ENCODE measurements at regions not wholly inside any gene's neighbourhood (a gene's known extent, or its start where the extent isn't known, plus 50 kb on each side); places are given as distances from the start of the nearest gene placed in this dataset.

- no peak for TF ChIP-seq Cebpa-rat (IDR thresholded peaks at IDR 0.05)
- H3K4me2 ChIP-seq: no peak overlapping the region
- no peaks in the 10 kb centered on the region for H3K4me1 ChIP-seq
- no peaks in the 10 kb centered on the region for H3K27me3 ChIP-seq
- H4K20me1 ChIP-seq: no peaks in the 10 kb centered on the region
- H3K4me3 ChIP-seq: no peak overlapping the region
- no peak overlapping the region for H3K9ac ChIP-seq
- H3K27ac ChIP-seq: no peak overlapping the region
- H3K9me3 ChIP-seq (replicated peaks in 1 of 11): no peaks in the 10 kb centered on the region
- H3K36me3 ChIP-seq: no peaks in the 10 kb centered on the region
Measured at GRCh38 chr5:159858871-159859270, 57.4 kb upstream of the ADRA1B start.

GRCh38 chr5:159861086-159861485 lies 55.2 kb upstream of the ADRA1B start:
- H3K4me1 ChIP-seq: no peaks in the 10 kb centered on the region
- H3K36me3 ChIP-seq: no peaks in the 10 kb centered on the region
- TF ChIP-seq Cebpa-rat (IDR thresholded peaks at IDR 0.05): no peak
- no peaks in the 10 kb centered on the region for H4K20me1 ChIP-seq
- no peak overlapping the region for H3K4me2 ChIP-seq
- no peaks in the 10 kb centered on the region for H3K27me3 ChIP-seq
- no peaks in the 10 kb centered on the region for H3K9me3 ChIP-seq (replicated peaks in 1 of 11)
- no peak overlapping the region for H3K4me3 ChIP-seq
- no peak overlapping the region for H3K27ac ChIP-seq
- no peak overlapping the region for H3K9ac ChIP-seq

GRCh38 chr5:159864885-159865691 lies 51.2 kb upstream of the ADRA1B start:
- Histone ChIP-seq H3K27me3 (no peaks in the 10 kb centered on the region), H3K4me2 (no peak overlapping the region), H4K20me1 (no peaks in the 10 kb centered on the region), H3K27ac (no peak overlapping the region), H3K9ac (no peak overlapping the region), H3K4me1 (no peaks in the 10 kb centered on the region), H3K9me3 (replicated peaks in 1 of 11) (no peaks in the 10 kb centered on the region), H3K36me3 (no peaks in the 10 kb centered on the region), H3K4me3 (no peak overlapping the region)
- TF ChIP-seq Cebpa-rat (IDR thresholded peaks at IDR 0.05): no peak

DNA sequence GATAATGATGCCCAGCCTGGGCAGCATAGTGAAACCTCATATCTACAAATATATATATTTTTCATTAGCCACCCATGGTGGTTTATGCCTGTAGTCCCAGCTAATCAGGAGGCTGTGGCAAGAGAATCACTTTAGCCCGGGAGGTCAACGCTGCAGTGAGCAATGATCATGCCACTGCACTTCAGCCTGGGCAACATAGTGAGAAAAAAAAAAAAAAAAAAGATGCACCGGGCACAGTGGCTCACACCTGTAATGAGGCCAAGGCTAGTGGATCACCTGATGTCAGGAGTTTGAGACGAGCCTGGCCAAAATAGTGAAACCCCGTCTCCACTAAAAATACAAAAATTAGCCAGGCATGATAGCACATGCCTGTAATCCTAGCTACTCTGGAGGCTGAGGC lies 50.2 kb upstream of the ADRA1B start:
- Histone ChIP-seq H3K9ac (no peak overlapping the region), H3K4me1 (no peaks in the 10 kb centered on the region), H3K27ac (no peak overlapping the region), H3K4me2 (no peak overlapping the region), H3K27me3 (no peaks in the 10 kb centered on the region), H3K9me3 (replicated peaks in 1 of 11) (no peaks in the 10 kb centered on the region), H3K36me3 (no peaks in the 10 kb centered on the region), H3K4me3 (no peak overlapping the region), H4K20me1 (no peaks in the 10 kb centered on the region)
- no peak for TF ChIP-seq Cebpa-rat (IDR thresholded peaks at IDR 0.05)
